ENCODE measurements at regions not wholly inside any gene's neighbourhood (a gene's known extent, or its start where the extent isn't known, plus 50 kb on each side); places are given as distances from the start of the nearest gene placed in this dataset.

DNA sequence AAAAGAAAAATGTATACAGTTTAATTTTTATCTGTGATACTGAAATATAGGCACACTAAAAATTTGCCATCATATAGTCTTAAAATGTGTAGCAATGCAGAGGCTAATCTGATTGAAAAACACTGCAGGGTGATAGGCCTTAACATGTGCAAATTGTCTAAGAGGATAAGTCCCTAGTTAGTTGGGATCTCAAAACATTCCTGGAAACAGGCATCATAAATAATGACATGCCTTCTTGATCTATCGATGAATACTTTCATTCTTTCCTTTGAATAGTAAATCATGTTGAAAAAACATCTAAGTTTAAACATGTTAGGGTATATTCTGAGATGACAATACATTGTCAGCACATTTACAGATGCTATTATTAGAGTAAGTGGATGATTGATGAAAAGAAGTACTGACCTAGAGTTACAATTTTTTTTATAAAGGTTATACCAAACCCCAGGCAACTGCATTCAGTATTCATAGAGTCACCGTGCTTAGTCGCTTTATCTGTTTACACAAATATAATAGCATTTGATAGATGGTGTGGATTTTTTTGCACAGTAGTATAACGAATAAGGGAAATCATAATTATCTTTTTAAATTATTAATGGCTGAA, 668.2 kb upstream of the ADGRL3 start:
- H2AFZ ChIP-seq (ENCODE audit: low read length), result no peak overlapping the region
- no peak overlapping the region for H3K4me3 ChIP-seq (ENCODE audit: low read length, poor library complexity, severe bottlenecking)
- H3K79me2 ChIP-seq (ENCODE audit: insufficient read depth, low read length), result no peaks in the 10 kb centered on the region
- H3K36me3 ChIP-seq (ENCODE audit: insufficient read depth, low read length), result no peaks in the 10 kb centered on the region
- no peaks in the 10 kb centered on the region for H3K27me3 ChIP-seq (ENCODE audit: insufficient read depth, low read length, poor library complexity, severe bottlenecking)
- no peaks in the 10 kb centered on the region for H3K4me1 ChIP-seq (ENCODE audit: insufficient read depth, low read length, poor library complexity, severe bottlenecking)
- no peak overlapping the region for H3K9ac ChIP-seq (ENCODE audit: low read depth, low read length, poor library complexity, severe bottlenecking)
- no peak overlapping the region for H3K4me2 ChIP-seq (ENCODE audit: low read depth, low read length, poor library complexity, severe bottlenecking)
- H3K9me2 ChIP-seq (replicated peaks; ENCODE audit: low read depth, low read length), result no peaks in the 10 kb centered on the region
- no peaks in the 10 kb centered on the region for H3K9me3 ChIP-seq (ENCODE audit: insufficient read depth, low read depth, low read length)
- H3F3A ChIP-seq (ENCODE audit: low read depth), result no peaks in the 10 kb centered on the region
- TF ChIP-seq, protein P1, sequence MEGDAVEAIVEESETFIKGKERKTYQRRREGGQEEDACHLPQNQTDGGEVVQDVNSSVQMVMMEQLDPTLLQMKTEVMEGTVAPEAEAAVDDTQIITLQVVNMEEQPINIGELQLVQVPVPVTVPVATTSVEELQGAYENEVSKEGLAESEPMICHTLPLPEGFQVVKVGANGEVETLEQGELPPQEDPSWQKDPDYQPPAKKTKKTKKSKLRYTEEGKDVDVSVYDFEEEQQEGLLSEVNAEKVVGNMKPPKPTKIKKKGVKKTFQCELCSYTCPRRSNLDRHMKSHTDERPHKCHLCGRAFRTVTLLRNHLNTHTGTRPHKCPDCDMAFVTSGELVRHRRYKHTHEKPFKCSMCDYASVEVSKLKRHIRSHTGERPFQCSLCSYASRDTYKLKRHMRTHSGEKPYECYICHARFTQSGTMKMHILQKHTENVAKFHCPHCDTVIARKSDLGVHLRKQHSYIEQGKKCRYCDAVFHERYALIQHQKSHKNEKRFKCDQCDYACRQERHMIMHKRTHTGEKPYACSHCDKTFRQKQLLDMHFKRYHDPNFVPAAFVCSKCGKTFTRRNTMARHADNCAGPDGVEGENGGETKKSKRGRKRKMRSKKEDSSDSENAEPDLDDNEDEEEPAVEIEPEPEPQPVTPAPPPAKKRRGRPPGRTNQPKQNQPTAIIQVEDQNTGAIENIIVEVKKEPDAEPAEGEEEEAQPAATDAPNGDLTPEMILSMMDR (conservative IDR thresholded peaks at IDR 0.05; ENCODE audit: low read length), result no peak
- no peak for TF ChIP-seq EZH2phosphoT487 (IDR thresholded peaks at IDR 0.05; ENCODE audit: borderline replicate concordance)
- H4K20me1 ChIP-seq (ENCODE audit: insufficient read depth, low read length, poor library complexity, severe bottlenecking), result no peaks in the 10 kb centered on the region

GRCh38 chr4:60544981-60545380, 655.1 kb upstream of the ADGRL3 start:
- no peak overlapping the region for H3K4me2 ChIP-seq (ENCODE audit: low read depth, low read length, poor library complexity, severe bottlenecking)
- no peaks in the 10 kb centered on the region for H3K79me2 ChIP-seq (ENCODE audit: insufficient read depth, low read length)
- H3K4me3 ChIP-seq (ENCODE audit: low read length, poor library complexity, severe bottlenecking), result no peak overlapping the region
- H3F3A ChIP-seq (ENCODE audit: low read depth), result no peaks in the 10 kb centered on the region
- no peak overlapping the region for H3K9ac ChIP-seq (ENCODE audit: low read depth, low read length, poor library complexity, severe bottlenecking)
- no peaks in the 10 kb centered on the region for H3K4me1 ChIP-seq (ENCODE audit: insufficient read depth, low read length, poor library complexity, severe bottlenecking)
- H4K20me1 ChIP-seq (ENCODE audit: insufficient read depth, low read length, poor library complexity, severe bottlenecking), result no peaks in the 10 kb centered on the region
- no peak overlapping the region for H2AFZ ChIP-seq (ENCODE audit: low read length)
- TF ChIP-seq, protein P1 (conservative IDR thresholded peaks at IDR 0.05; ENCODE audit: low read length), result no peak
- TF ChIP-seq EZH2phosphoT487 (IDR thresholded peaks at IDR 0.05; ENCODE audit: borderline replicate concordance), result no peak
- H3K9me2 ChIP-seq (replicated peaks; ENCODE audit: low read depth, low read length), result no peaks in the 10 kb centered on the region
- H3K27me3 ChIP-seq (ENCODE audit: insufficient read depth, low read length, poor library complexity, severe bottlenecking), result no peaks in the 10 kb centered on the region
- 0 out of 2 replicates have a peak, but pooled peaks cover 4% of the 10 kb centered on the region for H3K9me3 ChIP-seq (ENCODE audit: insufficient read depth, low read depth, low read length)
- H3K36me3 ChIP-seq (ENCODE audit: insufficient read depth, low read length), result no peaks in the 10 kb centered on the region

DNA sequence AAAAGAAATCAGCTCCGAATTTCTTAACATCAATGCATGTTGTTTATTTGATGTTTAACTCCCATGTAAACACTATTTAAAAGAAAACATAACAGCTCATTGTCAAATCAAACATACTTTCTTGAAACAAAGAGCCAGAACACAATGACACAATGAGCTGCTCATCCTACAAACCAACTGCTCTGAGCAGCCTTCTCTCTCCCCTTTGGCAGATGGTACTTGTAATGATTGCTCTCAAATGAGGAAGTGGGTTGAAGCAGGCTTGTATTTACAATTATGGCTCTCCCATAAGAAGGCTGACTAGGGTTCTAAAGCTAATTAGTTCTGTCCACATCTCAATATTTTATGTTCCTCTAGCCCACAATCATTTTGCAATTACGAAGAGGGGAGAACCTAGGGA, 637.8 kb upstream of the ADGRL3 start:
- Histone ChIP-seq H3K4me3 (ENCODE audit: low read length, poor library complexity, severe bottlenecking) (no peak overlapping the region), H3K4me2 (ENCODE audit: low read depth, low read length, poor library complexity, severe bottlenecking) (no peak overlapping the region), H3K36me3 (ENCODE audit: insufficient read depth, low read length) (no peaks in the 10 kb centered on the region), H3K79me2 (ENCODE audit: insufficient read depth, low read length) (no peaks in the 10 kb centered on the region), H3K9me2 (replicated peaks; ENCODE audit: low read depth, low read length) (no peaks in the 10 kb centered on the region), H2AFZ (ENCODE audit: low read length) (no peak overlapping the region), H3F3A (ENCODE audit: low read depth) (no peaks in the 10 kb centered on the region), H3K9me3 (ENCODE audit: insufficient read depth, low read depth, low read length) (no peaks in the 10 kb centered on the region), H3K9ac (ENCODE audit: low read depth, low read length, poor library complexity, severe bottlenecking) (no peak overlapping the region), H3K4me1 (ENCODE audit: insufficient read depth, low read length, poor library complexity, severe bottlenecking) (no peaks in the 10 kb centered on the region), H4K20me1 (ENCODE audit: insufficient read depth, low read length, poor library complexity, severe bottlenecking) (no peaks in the 10 kb centered on the region), H3K27me3 (ENCODE audit: insufficient read depth, low read length, poor library complexity, severe bottlenecking) (no peaks in the 10 kb centered on the region)
- TF ChIP-seq, protein P1 (conservative IDR thresholded peaks at IDR 0.05; ENCODE audit: low read length), result no peak
- no peak for TF ChIP-seq EZH2phosphoT487 (IDR thresholded peaks at IDR 0.05; ENCODE audit: borderline replicate concordance)
